Transverse colon (tissue), 4 donors: ENCODE measurements at regions not wholly inside any gene's neighbourhood (a gene's known extent, or its start where the extent isn't known, plus 50 kb on each side); places are given as distances from the start of the nearest gene placed in this dataset.

Experiments
- EP300 ChIP-seq: sonication (generic); formaldehyde crosslinking; IDR thresholded peaks from one replicate; pipeline ENCODE4 v1.6.1; 2017; ENCODE audit warnings: antibody characterized with exemption, low read depth
- POLR2A ChIP-seq: fragments of 450-650 bp; IDR thresholded peaks from one replicate; pipeline ENCODE4 v1.6.1; 2016; ENCODE audit warnings: antibody characterized with exemption, mild to moderate bottlenecking, moderate library complexity
- POLR2AphosphoS5 ChIP-seq, 3 donors: sonication (generic); formaldehyde crosslinking; IDR thresholded peaks; one replicate each; pipeline ENCODE4 v1.6.1; 2016; ENCODE audit warnings: antibody characterized with exemption in 3 of 3
- TF ChIP-seq, protein P1 (sequence below), 5 experiments: fragments of 200-600 bp in 3 of 5; fragments of 450-650 bp in 2 of 5; sonication (generic) in 3 of 5; IDR thresholded peaks; 1 replicate in 2 of 5; 2 replicates in 3 of 5; pipeline ENCODE4 v1.5.1; 2016 to 2017; ENCODE audit warnings: antibody characterized with exemption in 5 of 5, inconsistent platforms in 3 of 5, mild to moderate bottlenecking in 2 of 5, moderate library complexity in 1 of 5

DNA sequence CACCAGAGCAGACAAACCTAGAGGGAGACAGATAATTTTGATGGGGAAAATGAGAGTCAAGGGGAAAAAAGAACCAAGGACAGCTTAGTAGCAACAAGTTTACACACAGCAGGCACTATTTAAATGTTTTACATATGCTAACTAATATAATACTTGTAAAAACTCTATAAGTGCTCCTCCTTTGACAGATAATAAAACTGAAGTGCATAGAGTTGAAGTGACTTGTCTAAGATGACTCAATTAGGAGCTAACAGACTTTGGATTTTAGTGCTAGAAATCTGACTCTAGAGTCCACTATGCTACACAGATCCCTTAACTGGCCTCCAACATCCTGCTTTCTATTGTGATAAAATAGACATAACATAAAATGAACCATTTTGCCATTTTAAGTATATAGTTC lies 506.9 kb downstream of the SATB2 start:
- TF ChIP-seq, protein P1, sequence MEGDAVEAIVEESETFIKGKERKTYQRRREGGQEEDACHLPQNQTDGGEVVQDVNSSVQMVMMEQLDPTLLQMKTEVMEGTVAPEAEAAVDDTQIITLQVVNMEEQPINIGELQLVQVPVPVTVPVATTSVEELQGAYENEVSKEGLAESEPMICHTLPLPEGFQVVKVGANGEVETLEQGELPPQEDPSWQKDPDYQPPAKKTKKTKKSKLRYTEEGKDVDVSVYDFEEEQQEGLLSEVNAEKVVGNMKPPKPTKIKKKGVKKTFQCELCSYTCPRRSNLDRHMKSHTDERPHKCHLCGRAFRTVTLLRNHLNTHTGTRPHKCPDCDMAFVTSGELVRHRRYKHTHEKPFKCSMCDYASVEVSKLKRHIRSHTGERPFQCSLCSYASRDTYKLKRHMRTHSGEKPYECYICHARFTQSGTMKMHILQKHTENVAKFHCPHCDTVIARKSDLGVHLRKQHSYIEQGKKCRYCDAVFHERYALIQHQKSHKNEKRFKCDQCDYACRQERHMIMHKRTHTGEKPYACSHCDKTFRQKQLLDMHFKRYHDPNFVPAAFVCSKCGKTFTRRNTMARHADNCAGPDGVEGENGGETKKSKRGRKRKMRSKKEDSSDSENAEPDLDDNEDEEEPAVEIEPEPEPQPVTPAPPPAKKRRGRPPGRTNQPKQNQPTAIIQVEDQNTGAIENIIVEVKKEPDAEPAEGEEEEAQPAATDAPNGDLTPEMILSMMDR (IDR thresholded peaks at IDR 0.05): no peak
- no peak for TF ChIP-seq POLR2A
- TF ChIP-seq POLR2AphosphoS5 (IDR thresholded peaks at IDR 0.05): no peak
- TF ChIP-seq EP300: no peak
